GM19455 (cell line): ENCODE measurements at regions not wholly inside any gene's neighbourhood (a gene's known extent, or its start where the extent isn't known, plus 50 kb on each side); places are given as distances from the start of the nearest gene placed in this dataset.
"Not testable (repeated sequence)": the region's sequence is repeated elsewhere in the genome, so short reads cannot be mapped to it uniquely, and the experiment has no call there.

ENCODE experiments used
- ATAC-seq: cut with Tn5 transposase; IDR thresholded peaks from one replicate; pipeline ENCODE4 v1.9.1; 2021; ENCODE audit not compliant: unreplicated experiment

DNA sequence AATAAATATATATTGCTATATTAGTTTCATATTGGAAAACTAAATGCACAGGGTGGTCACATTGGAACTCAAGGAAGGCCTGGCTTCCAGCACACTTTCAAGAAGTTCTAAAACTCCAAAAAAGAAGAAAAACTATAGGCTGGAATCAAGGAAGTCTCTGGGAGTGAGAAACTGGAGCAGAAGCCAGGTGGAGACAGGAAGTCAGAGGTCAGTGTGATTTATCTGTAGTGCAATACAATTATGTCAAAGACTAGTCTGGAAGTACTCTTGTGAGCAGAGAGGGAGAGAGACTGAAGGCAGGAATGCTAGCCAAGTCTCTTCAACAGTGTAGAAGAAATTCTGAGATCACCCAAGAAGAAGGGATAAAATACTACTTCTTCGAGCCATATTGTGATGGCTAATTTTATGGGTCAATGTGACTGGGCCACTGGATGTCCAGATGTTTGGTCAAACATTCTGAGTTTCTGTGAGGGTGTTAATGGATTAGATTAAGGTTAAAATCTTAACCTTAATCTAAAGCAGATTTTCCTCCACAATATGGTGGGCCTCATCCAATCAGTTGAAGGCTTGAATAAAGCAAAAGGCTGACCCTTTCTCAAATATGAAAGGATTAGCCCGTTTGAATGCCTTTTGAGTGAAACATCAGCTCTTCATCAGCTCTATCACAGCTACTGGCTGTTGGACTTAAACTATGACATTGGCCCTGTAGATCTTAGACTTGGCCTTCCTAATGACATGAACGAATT, 208.0 kb downstream of the TDRD15 start:
- no peak for ATAC-seq

DNA sequence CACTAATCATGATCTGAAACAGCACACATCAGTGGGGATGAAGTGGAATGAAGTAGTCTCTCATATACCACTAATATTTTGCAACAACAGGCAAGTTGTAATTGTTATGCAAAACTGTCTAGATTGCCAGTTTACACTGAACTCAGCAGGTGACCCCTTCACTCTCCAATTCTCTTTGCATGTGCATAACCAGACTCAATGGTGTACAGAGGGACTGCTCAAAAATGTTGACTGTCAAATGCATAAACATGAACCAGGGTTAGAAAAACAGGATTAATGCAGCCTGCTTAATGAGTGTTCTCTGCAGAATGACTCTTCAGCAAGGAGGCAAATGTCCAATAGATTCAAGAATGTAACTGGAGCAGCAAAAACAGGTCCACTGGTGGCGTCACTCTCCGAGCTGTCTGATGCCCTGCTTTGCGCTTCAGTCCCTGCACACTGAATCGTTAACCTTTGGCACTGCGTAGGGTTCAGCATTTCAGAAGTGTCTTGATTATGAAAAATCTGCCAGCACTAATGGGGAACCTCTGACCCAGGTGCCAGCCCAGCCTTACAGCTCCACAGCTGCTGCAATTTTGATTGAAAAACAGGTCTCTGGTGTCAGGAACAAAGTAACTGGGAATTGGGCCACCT, 209.3 kb downstream of the TDRD15 start:
- ATAC-seq: no peak

DNA sequence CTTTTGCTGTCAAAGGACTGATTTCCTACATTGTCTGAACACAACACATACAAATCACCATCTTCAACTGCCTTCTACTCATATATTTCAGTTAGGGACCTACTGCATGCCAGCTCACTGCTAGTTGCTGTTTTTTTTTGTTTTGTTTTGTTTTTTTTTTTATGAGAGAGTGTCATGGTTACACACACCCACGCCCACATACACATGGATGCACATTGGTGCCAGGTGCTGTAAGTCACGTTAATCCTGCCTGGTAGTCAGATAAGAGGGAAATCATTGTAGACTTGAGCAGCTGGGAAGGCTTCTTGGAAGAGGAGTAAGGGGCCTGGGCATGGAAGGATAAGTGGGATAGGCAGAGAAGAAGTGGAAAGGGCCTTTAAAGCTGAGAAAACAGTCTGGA, 209.9 kb downstream of the TDRD15 start:
- ATAC-seq: no peak

DNA sequence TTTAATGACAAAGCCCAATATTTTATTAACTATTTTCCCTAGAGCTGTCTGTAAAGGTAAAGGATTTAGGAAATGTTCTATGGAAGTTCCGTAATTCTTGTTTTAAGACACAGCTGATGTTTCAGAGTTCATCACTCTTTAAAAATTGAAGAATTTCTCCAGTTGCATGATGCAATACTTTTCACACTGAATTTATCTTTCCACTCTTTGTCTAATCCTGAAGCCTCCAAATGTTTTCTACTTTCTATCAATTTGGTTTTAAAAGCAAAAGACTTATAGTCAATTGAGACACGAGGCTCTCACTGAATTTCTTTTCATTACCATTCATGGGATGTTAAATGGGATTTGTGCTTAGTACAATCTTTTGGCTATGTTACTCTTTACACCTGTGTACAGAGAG, 223.2 kb downstream of the TDRD15 start:
- ATAC-seq: no peak

DNA sequence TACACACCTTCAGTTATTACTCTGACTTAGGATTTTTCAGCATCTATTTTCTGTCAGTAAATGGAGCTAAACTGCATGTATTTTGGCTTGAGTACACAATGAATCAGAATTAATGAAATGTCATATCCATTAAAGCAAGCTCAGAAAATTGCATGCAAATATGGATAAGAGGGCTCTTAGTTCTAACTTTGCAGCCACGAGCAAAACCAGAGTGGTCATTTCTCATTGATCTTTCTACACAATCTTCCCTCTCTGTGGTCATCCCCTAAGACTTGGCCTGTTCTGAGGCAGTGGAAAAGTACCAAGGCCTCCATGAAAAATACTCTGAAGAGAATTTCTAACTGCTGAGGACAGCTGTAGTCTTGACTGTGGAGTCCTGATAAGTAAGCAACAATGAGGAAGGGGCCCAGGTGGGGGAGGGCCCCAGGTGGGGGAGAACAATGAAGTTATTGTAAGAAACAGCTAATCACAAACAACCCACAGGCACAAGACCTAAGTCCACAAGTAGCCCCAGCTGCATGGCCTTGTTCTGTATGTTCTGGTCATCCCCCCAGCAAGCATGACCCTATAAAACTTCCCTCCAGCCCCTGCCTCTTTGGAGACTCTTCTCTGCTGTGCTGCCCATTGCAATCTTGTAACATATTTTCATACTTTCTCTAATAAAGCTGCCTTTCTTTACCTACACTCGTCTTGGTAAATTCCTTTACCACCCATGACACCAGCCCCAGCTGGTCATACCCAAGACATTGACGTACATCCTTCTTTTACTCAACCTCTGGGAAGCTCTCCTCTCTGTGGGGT, 230.3 kb downstream of the TDRD15 start:
- no peak for ATAC-seq

DNA sequence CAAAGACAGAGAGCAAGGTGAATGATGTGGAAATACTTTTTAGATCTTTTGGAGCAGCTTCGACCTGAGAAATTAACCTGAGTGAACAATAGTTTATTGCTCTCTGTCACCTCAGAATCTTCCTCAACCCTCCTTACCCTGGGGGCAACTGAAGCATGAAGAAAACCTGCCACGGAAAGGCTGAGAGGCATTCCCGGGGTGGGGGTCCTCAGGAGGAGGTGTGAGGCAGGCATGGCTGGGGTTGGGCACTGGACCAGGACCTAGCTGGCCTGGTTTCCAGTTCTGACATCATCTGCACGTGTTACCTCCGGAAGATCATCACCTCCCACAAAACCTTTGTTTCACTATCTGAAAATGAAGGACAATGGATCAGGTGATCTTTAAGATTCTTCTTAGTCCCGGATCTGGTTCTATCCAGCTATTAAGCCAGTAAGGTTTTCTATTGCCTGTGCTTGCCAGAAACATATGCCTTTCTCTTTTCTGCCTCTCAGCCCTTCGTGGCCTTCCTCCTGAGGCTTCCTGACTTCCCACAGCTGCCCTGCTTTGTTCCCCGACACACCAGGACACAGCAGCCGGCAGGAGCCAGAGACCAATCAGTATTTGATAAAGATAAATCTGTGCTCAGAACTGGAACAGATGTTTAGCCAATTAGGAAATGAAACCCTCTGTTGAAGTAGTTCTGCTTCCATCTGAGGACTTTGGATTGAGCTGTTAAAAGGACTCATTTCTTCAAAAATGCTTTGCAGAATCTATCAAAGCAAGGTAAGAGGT, 232.5 kb downstream of the TDRD15 start:
- no peak for ATAC-seq

DNA sequence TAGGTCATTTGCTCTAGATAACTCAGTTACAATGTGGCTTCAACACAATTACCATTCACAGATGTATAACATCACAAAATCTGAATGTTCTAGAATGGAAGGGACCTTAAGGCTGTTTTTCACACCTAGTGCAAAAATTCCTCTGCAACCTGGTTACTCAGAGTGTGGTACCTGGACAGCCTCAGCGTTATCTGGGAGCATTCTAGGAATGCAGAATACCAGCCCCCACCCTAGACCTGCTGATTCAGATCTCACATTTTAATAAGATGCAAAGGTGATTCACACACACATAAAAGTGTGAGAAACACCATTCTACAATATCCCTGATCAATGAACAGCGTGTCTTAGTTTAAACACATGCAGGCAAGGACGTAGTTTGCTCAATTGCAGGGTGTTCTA, 233.1 kb downstream of the TDRD15 start:
- ATAC-seq: no peak

DNA sequence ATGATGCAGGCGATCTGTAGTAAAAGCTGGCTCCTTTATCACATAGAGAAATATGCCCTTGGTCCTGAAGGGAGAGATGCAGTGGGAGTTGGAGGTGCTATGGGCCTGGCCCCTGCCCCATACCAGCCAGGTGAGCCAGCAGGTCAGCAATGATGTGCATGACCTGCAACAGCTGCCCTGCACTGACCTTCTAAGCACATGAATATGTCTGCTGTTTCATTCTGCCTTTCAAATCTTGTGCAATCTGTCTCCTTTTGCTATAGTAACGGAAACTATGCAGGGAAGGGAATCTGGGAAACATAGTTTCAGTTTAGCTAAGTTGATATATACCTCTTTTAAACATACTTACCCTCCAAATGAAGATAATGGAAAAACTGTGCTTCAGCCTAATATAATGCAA, 235.2 kb downstream of the TDRD15 start:
- no peak for ATAC-seq

DNA sequence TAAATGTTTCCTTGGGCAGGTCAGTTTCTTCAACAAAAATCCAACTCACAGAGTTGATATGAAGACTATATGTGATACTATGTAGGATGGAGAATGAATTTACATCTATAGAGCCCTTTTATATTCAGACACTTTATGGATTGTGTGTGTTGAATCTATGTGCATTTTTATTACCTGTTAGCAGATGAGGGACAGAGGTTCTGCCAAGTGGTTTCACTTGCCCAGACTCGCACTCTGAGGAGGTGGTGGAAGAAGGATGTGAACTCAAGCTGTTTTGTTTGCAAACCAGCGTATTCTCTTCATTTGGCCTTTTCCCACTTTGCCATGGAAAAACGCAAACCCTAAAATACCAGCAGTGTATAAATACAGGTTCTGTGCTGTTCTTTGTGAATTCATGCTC, 237.6 kb downstream of the TDRD15 start:
- ATAC-seq: no peak

DNA sequence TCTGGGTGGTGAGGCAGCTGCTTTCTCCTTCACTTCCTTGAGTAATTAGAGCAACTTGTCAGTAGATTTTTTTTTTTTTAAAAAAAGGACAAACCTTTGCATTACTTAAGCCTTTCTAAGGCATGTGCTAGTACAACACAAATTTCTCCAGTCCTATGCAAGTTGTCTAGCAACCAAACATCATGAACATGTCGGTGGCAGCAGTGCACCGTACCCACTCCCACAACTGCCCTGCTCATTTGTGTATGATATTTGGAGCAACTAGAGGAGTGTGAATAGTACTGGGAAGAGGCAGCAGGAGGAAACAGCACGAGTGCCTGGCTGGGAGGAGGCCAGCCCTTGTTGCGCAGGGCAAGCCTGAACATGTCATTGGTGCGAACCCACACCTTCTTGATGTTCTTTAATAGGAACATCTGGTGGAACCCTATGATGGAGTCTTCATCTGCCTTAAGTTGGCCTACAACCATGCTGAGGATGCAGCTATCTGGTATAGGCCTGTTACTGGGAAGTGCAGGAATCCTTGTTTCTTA, 238.3 kb downstream of the TDRD15 start:
- ATAC-seq: no peak

DNA sequence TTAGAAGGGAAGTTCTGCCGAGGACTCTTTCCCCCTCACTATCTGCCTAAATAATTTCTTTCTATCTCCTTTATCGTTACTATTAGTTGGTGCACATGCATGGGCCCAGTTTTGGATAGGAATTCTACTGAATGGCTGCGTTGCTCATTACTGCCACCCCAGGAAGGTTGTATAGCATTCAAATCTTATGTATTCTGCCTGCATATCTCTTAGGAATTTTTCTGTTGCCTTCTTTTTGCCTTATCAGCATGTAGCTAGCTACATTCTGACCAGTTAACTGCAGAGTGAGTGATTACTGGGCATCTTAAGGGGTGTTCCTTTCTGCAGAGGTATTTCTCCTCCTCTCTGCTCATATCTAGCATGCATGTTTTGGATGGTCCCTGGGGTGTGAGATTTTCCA, 239.6 kb downstream of the TDRD15 start:
- no peak for ATAC-seq

DNA sequence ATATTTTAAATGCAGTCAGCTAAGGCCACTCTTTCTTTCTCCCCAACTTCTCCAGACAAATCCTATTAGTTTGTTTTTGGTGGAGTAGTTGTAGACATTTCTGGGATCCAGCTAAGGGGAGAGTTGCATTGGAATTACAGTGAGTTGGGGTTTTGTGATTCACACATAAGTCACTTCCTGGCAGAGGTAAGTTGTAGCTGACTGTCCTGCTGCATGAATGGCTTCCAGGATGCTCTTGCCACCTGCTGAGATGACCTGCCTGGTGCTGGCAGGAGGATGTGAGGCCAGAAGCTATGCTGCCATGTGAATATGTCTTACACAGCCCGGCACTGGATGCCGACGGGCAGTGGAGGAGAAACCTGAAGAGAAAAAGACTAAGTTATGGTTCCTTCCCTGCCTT, 243.7 kb downstream of the TDRD15 start:
- no peak for ATAC-seq

DNA sequence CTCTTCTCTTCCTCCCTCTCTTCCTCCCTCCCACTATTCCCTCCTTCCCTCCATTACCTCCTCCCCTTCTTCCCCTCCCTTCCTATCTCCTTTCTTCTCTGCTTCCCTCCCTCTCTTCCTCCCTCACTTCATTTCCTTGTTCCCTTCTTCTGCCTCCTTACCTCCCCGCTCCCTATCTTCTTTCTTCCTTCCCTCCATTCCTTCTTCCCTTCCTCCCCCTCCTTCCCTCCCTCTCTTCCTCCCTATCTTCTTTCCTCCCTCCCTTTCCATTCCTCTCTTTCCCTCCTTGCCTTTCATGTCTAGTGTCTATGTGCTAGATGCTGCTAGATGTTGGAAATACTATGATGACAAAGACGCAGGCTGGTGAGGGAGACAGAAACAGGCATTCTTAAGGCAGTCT, 246.0 kb downstream of the TDRD15 start:
- no peak for ATAC-seq

DNA sequence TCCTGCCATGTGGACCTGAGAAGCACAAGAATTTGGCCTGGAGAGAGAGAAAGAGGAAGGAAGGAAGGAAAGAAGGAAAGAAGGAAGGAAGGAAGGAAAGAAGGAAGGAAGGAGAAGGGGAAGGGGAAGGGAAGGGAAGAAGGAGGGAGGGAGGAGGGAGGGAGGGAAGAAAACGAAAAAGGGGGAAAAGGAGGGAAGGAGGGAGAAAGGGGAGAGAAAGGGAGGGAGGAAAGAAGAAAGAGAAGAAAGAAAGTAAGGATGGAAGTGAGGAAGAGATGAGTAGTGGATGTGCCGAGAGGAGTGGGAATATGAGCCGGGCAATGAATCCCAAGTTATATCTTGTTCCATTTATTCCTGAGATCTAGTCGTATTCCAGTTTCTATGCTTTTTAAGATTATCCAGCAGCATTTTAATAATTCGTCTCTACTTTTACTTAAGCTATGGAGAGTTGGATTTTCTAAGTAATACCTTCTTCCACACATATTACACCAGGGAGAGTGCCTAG, 247.8 kb downstream of the TDRD15 start:
- ATAC-seq: no peak

DNA sequence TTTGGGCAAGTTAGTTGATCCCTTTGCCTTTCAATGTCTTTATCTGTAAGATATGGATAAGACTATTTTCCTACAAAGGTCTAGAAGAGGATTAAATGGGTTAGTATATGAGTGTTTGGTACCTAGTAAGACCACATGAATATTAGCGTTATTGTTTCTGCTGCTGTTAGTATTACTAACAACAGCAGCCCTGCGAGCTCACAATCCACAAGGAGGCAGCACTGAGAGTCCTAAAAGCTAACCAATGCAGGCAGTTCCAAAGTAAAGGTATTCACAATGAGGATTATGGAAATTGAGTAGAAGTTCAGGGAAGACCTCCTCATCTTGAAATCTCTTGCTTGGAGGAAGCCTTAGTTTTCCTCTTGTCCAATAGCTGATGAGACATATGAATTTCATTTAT, 248.9 kb downstream of the TDRD15 start:
- ATAC-seq: no peak

DNA sequence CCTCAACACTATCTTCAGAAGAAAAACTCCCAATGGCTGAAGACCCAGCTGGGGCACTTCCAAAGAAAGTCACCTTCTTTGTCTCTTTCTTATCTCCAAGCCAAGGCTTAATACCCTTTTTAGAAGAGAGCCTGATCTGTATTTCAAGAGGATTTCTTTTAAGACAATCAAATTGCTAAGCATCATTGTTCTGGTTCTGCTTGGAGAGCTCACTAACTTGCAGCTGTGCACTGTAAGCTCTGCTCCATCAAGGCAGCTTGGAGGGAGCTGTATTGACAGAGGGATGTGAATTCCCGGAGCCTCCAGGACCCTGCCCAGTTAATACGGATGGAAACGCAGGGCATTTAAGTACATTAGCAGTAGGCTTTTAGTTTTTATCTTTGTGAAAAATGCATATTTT, 253.1 kb downstream of the TDRD15 start:
- ATAC-seq: no peak

DNA sequence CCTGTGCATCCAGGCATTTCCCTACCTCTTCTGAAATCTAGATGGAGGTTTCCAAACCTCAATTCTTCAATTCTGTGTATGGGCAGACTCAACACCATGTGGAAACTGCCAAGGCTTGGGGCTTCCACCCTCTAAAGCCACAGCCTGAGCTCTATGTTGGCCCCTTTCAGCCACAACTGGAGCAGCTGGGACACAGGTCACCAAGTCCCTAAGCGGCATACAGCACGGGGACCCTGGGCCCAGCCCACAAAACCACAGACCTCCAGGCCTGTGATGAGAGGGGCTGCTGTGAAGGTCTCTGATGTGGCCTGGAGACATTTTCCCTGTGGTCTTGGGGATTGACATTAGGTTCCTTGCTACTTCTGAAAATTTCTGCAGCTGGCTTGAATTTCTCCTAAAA, 255.4 kb downstream of the TDRD15 start:
- ATAC-seq: no peak

DNA sequence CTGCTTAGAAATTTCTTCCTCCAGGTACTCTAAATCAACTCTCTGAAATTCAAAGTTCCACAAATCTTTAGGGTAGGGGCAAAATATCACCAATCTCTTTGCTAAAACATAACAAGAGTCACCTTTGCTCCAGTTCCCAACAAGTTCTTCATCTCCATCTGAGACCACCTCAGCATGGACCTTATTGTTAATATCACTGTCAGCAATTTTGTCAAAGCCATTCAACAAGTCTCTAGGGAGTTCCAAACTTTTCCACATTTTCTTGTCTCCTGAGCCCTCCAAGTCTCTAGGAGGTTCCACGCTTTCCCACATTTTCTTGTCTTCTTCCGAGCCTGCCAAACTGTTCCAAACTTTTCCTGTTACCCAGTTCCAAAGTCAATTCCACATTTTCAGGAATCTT, 255.9 kb downstream of the TDRD15 start:
- not testable (repeated sequence) for ATAC-seq

DNA sequence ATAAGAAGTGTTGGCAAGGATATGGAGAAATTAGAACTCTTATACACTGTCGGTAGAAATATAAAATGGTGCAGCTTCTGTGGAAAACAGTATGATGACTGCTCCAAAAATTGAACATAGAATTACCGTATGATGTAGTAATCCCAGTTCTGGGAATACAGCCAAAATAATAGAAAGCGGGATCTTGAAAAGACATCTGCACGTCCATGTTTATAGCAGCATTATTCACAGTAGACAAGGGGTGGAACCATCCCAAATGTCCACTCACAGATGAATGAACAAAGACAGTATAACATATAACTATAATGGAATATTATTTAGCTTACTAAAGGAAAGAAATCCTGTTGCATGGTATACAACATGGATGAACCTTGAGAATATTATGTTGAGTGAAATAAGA, 257.7 kb downstream of the TDRD15 start:
- no peak for ATAC-seq

DNA sequence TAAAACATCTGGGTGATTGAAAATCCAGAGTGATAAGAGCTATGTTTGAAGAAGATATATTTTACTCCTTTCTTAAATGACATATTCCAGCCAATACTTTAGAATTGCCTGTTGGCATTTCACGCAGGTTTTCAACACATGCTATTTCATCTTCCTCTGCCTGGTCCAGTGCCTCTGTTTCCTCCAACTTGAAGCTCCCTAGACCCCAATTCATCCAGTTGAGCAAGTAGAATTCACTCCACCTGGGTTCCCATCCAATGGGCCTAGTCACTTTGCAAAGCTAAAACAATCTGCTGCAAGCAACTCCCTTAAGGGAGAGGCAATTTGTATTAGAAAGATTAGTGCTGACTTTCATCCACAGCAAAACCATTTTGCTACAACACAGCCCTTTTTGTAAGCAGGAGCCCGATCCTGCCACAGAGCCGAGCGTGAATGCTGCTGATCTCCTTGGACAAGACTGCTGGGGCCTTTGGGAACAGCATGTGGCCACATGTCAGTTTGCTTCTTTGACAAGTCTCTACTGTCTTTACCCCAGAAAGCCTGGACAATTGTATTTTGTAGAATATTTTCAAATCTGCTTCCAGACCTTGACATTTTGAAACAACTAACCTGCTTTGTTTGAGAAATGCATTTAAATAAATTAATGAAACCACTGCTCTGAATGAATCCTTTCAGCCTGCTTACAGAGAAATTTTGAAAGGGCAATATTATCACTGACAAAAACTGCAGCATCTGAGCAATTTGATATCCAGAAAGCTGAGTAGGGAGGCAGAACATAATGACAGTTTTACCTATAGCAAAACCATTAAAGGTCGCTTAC, 259.1 kb downstream of the TDRD15 start:
- no peak for ATAC-seq
